DMS53 treated with DMSO at 0.1 percent for 48 hours (cell line): ENCODE measurements at regions not wholly inside any gene's neighbourhood (a gene's known extent, or its start where the extent isn't known, plus 50 kb on each side); places are given as distances from the start of the nearest gene placed in this dataset.

Experiments
- DNase-seq: peaks from one replicate; lab custom pipeline; 2025; ENCODE audit not compliant: unreplicated experiment; lab: John Stamatoyannopoulos, UW

GRCh38 chr3:30166535-30166934 lies 439.9 kb upstream of the TGFBR2 start:
- no peak for DNase-seq

- no peak for DNase-seq
Observed at GRCh38 chr3:30167541-30168011, 438.8 kb upstream of the TGFBR2 start.

- DNase-seq: no peak
Observed at GRCh38 chr3:30169487-30169886, 436.9 kb upstream of the TGFBR2 start.

GRCh38 chr3:30170681-30171438 lies 435.5 kb upstream of the TGFBR2 start:
- DNase-seq: no peak

GRCh38 chr3:30174357-30174756 lies 432.0 kb upstream of the TGFBR2 start:
- no peak for DNase-seq

- no peak for DNase-seq
Observed at GRCh38 chr3:30180310-30181177, 425.9 kb upstream of the TGFBR2 start.

GRCh38 chr3:30181178-30181465 lies 425.3 kb upstream of the TGFBR2 start:
- no peak for DNase-seq

- DNase-seq: no peak
Observed at GRCh38 chr3:30181581-30181980, 424.8 kb upstream of the TGFBR2 start.

- DNase-seq: no peak
Observed at GRCh38 chr3:30183421-30183820, 423.0 kb upstream of the TGFBR2 start.

GRCh38 chr3:30184091-30184810 lies 422.1 kb upstream of the TGFBR2 start:
- no peak for DNase-seq

GRCh38 chr3:30185872-30186271 lies 420.5 kb upstream of the TGFBR2 start:
- DNase-seq: no peak

GRCh38 chr3:30186741-30187219 lies 419.6 kb upstream of the TGFBR2 start:
- no peak for DNase-seq

GRCh38 chr3:30187366-30187765 lies 419.0 kb upstream of the TGFBR2 start:
- no peak for DNase-seq

GRCh38 chr3:30188713-30189112 lies 417.7 kb upstream of the TGFBR2 start:
- peak; percentile 45 for DNase-seq

- DNase-seq: no peak
Observed at GRCh38 chr3:30189900-30190299, 416.5 kb upstream of the TGFBR2 start.

GRCh38 chr3:30193625-30194044 lies 412.8 kb upstream of the TGFBR2 start:
- peak; percentile 14 for DNase-seq

GRCh38 chr3:30195352-30195751 lies 411.0 kb upstream of the TGFBR2 start:
- DNase-seq: no peak

- no peak for DNase-seq
Observed at GRCh38 chr3:30198162-30198561, 408.2 kb upstream of the TGFBR2 start.

GRCh38 chr3:30199096-30199759 lies 407.2 kb upstream of the TGFBR2 start:
- DNase-seq: peak; percentile 9

- DNase-seq: no peak
Observed at GRCh38 chr3:30199855-30200254, 406.5 kb upstream of the TGFBR2 start.

GRCh38 chr3:30201715-30202114 lies 404.7 kb upstream of the TGFBR2 start:
- no peak for DNase-seq
